Ascending aorta (tissue), 2 donors: ENCODE measurements at regions not wholly inside any gene's neighbourhood (a gene's known extent, or its start where the extent isn't known, plus 50 kb on each side); places are given as distances from the start of the nearest gene placed in this dataset.

ENCODE experiments used
- DNase-seq, 2 donors: peaks; one replicate each; pipeline ENCODE4 v3.0.0-alpha.2; 2019; ENCODE audit warnings: low spot score in 2 of 2
- H3K27ac ChIP-seq, 2 donors: fragments of 200-600 bp; sonication (generic); one replicate each; pipeline ENCODE4 v1.5.1; 2016 to 2017; ENCODE audit warnings: mild to moderate bottlenecking in 1 of 2
- H3K27me3 ChIP-seq: fragments of 200-600 bp; sonication (generic); one replicate; pipeline ENCODE4 v1.5.1; 2017
- H3K36me3 ChIP-seq, 2 donors: fragments of 200-600 bp; sonication (generic); one replicate each; pipeline ENCODE4 v1.5.1; 2016
- H3K4me1 ChIP-seq, 2 donors: fragments of 200-600 bp; sonication (generic); one replicate each; pipeline ENCODE4 v1.5.1; 2016 to 2017; ENCODE audit warnings: mild to moderate bottlenecking in 1 of 2
- H3K4me3 ChIP-seq, 2 donors: fragments of 200-600 bp; sonication (generic); one replicate each; pipeline ENCODE4 v1.5.1; 2016 to 2017; ENCODE audit warnings: mild to moderate bottlenecking in 1 of 2
- H3K9me3 ChIP-seq, 2 donors: fragments of 200-600 bp; sonication (generic); one replicate each; pipeline ENCODE4 v1.5.1; 2016
- intact Hi-C: fragments of 100-400 bp; cut with DNase I; formaldehyde crosslinking; loops from one replicate; pipeline ENCODE4 v1.15.1; 2023
- TF ChIP-seq, protein P1 (sequence below), 3 experiments: fragments of 200-600 bp in 2 of 3; fragments of 450-650 bp in 1 of 3; sonication (generic) in 2 of 3; IDR thresholded peaks; one replicate each; pipeline ENCODE4 v1.5.1; 2016 to 2019; ENCODE audit warnings: antibody characterized with exemption in 3 of 3, mild to moderate bottlenecking in 1 of 3, moderate library complexity in 1 of 3

DNA sequence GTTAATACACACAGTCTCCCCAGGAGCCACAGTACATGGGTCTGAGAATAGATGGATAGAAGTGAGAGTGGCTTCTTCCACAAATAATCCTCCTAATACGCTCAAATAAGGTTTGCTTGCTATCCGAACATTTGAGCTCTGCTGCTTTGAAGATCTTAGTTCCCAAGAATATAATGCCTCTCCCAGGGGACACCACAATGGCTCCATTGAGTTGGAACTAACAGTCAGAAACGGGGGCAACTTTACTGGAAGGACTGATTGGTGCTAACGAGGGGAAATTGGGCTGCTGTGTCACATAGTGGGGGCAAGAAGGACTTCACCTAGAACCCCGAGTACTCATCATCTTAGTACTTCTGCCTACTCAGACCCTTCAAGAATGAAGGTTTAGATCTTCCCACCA is 66.2 kb downstream of the IGLL5 start:
- H3K4me1 ChIP-seq: no peaks in the 10 kb centered on the region
- H3K27me3 ChIP-seq: no peaks in the 10 kb centered on the region
- TF ChIP-seq, protein P1, sequence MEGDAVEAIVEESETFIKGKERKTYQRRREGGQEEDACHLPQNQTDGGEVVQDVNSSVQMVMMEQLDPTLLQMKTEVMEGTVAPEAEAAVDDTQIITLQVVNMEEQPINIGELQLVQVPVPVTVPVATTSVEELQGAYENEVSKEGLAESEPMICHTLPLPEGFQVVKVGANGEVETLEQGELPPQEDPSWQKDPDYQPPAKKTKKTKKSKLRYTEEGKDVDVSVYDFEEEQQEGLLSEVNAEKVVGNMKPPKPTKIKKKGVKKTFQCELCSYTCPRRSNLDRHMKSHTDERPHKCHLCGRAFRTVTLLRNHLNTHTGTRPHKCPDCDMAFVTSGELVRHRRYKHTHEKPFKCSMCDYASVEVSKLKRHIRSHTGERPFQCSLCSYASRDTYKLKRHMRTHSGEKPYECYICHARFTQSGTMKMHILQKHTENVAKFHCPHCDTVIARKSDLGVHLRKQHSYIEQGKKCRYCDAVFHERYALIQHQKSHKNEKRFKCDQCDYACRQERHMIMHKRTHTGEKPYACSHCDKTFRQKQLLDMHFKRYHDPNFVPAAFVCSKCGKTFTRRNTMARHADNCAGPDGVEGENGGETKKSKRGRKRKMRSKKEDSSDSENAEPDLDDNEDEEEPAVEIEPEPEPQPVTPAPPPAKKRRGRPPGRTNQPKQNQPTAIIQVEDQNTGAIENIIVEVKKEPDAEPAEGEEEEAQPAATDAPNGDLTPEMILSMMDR (IDR thresholded peaks at IDR 0.05): no peak

DNA sequence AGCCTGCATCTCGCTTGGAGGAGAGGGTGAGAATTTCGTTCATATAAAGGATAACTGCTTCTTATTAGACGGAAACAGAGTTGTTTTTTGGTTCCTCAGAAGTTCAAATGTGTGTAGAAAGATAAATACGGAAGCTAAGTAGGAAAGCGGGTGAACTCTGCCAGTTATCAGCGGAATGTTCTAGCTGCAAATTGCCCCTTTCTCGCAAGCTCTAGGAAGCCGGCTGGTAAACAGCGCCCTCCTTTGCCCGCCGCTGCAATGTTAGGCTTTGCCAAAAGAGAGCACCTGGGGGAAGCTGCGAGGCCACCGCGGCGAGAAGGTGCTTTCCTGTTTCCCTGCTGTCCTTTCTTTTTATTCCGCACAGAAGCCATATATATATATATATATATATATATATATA is 67.0 kb downstream of the IGLL5 start:
- no peaks in the 10 kb centered on the region for H3K9me3 ChIP-seq
- no peaks in the 10 kb centered on the region for H3K36me3 ChIP-seq
- H3K27ac ChIP-seq: no peak overlapping the region
- H3K4me1 ChIP-seq: no peaks in the 10 kb centered on the region
- no peak overlapping the region for H3K4me3 ChIP-seq
- DNase-seq: no peak
- no peaks in the 10 kb centered on the region for H3K27me3 ChIP-seq
- intact Hi-C loops: loop anchor here (5.0 kb wide), 2 partner anchors 107 to 433 kb away; no protein-coding TSS in a partner anchor
- TF ChIP-seq, protein P1 (IDR thresholded peaks at IDR 0.05): no peak

More for the DNA sequence above, 66.2 kb downstream of the IGLL5 start:
- no peak overlapping the region for H3K27ac ChIP-seq
- no peak for DNase-seq
- H3K4me3 ChIP-seq: no peak overlapping the region
- intact Hi-C loops: no loop called here
- no peaks in the 10 kb centered on the region for H3K36me3 ChIP-seq
- H3K9me3 ChIP-seq: no peaks in the 10 kb centered on the region

DNA sequence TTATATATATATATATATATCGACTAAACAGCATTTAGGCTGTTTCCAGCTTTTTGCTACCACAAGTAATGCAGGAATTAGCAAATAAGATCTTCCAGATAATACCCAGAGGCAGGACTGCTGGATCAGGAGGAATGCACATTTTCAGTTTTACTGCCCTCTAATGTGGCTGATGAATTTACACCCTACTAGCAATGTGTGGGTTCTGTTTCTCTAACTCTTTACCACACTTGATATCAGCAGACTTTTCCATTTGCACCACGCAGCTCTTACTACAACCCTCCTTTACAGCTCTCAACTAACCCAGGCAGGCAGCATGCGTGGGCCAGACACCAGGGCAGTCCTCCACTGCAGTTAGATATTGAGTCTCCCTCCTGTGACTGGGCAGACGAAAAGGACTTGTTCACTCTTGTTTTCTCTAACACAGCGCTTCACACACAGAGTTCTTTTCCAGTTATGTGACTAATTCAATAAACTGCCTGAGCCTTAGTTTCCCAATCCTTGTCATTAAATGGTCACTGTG is 67.7 kb downstream of the IGLL5 start:
- Histone ChIP-seq H3K36me3 (no peaks in the 10 kb centered on the region), H3K9me3 (no peaks in the 10 kb centered on the region), H3K27ac (no peak overlapping the region), H3K4me1 (no peaks in the 10 kb centered on the region), H3K4me3 (no peak overlapping the region), H3K27me3 (no peaks in the 10 kb centered on the region)
- no peak for DNase-seq
- TF ChIP-seq, protein P1 (IDR thresholded peaks at IDR 0.05): no peak
- intact Hi-C loops: loop anchor here (5.0 kb wide), 2 partner anchors 108 to 432 kb away; no protein-coding TSS in a partner anchor

DNA sequence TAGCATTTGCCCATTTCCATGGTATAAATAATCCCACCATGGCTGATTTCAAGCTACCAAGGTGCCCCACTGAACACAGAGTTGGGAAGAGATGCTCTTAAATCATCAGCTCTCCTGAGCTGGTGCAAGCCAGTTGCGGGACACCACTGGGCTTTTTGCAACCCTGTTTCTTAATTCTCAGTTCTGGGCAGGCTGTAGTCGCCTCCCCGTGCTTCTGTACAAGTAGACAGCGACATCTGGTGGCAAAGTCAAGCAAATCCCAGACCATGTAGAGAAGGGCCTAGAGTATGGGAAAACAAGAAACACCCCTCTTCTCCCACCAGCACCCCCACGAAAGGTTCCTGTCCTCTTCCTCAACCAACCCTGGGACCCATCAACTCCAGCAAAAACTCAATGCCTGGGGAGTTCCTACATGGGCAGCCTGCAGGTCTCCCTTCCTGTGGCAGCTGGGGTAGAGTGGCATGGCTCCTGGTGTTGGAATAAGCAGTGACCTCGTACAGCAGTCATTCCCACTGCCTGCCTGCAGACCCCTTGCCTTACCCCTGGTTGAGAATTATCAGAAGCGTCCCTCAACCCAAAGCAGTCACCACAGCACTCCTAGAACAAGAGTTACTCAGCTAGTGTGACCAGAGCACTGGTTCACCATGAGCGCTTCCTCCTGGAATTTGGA is 68.4 kb downstream of the IGLL5 start:
- Histone ChIP-seq H3K27me3 (no peaks in the 10 kb centered on the region), H3K27ac (no peak overlapping the region)
- TF ChIP-seq, protein P1 (IDR thresholded peaks at IDR 0.05): peak; percentile 36 to 69 (median 65)

DNA sequence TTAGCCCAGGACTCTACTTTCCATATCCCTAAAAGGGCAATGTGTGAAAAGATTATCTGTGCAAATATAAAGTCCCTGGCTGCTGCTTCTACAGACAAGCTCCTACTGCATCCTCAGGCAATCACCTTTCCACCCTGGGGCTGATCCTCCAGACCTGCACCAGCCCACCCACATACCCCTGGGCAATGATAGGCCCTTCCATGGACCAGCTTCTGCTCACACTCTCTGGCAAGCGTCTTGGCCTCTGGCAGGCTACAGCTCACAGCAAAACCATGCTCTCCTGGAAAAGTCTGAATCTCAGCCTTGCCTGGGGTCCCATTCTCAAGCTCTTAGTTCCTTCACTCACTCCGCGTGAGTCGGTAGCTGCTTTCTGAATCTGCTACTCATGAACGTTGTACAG is 69.5 kb downstream of the IGLL5 start:
- TF ChIP-seq, protein P1 (IDR thresholded peaks at IDR 0.05): no peak
- Histone ChIP-seq H3K4me3 (no peak overlapping the region), H3K36me3 (no peaks in the 10 kb centered on the region), H3K4me1 (no peaks in the 10 kb centered on the region), H3K27me3 (no peaks in the 10 kb centered on the region), H3K27ac (no peak overlapping the region), H3K9me3 (peaks cover 0 to 5% of the 10 kb centered on the region in 2 donors)
- no peak for DNase-seq
- intact Hi-C loops: loop anchor here (5.0 kb wide), 2 partner anchors 110 to 430 kb away; no protein-coding TSS in a partner anchor

More for the DNA sequence above, 68.4 kb downstream of the IGLL5 start:
- Histone ChIP-seq H3K4me3 (no peak overlapping the region), H3K36me3 (no peaks in the 10 kb centered on the region), H3K4me1 (no peaks in the 10 kb centered on the region), H3K9me3 (no peaks in the 10 kb centered on the region)
- DNase-seq: peak in 1 of 2 donors; percentile 74
- intact Hi-C loops: loop anchor here (5.0 kb wide), 2 partner anchors 109 to 431 kb away; no protein-coding TSS in a partner anchor
